ENCODE measurements at regions not wholly inside any gene's neighbourhood (a gene's known extent, or its start where the extent isn't known, plus 50 kb on each side); places are given as distances from the start of the nearest gene placed in this dataset.

DNA sequence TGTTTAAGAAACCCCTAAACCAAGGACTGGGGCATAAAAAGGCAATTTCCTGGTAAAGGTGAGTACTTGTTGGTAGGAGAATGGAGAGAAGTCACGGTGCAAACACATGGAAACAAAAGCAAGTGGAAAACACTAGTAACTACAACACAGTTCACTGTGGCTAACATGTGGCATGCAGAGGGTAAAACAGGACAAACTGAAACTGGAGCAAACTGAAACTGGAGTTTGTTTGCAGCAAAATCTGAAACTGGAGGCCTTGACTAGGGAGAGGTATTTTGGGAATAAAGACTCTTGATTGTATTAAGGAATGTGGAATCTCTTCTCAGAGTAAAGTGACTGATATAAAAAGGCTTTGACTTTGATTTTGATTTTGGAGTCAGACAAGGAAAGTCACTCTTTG lies 376.3 kb upstream of the PRMT6 start:
- no peak for DNase-seq (ENCODE audit: low read depth in 4 of 4, low spot score in 3 of 4)

DNA sequence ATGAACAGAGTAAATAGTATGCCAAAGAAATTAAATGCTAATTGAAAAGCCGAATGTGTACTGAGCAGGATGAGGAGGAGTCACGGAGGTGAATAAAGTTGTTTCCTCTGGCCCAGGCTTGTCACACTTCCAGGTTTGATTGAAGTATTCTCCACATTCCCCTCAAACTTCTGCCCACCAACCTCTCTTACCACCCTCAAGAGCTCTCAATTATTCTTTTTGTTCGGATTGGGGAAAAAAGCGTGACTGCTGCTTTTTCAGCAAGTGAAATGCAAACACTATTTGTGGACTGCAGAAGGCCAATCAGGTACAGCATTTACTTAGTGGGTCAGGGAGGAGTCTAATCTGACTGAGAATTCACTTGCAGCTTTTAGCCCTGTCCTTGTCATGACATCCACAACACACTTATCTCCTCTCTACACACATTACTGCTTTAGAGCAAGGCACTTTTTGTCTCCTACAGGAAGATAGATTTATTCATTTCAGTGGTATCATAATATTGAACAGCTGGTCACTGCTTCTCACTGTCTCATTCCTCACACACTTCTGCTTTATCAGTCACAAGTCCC lies 375.6 kb upstream of the PRMT6 start:
- no peak for DNase-seq (ENCODE audit: low read depth in 4 of 4, low spot score in 3 of 4)

DNA sequence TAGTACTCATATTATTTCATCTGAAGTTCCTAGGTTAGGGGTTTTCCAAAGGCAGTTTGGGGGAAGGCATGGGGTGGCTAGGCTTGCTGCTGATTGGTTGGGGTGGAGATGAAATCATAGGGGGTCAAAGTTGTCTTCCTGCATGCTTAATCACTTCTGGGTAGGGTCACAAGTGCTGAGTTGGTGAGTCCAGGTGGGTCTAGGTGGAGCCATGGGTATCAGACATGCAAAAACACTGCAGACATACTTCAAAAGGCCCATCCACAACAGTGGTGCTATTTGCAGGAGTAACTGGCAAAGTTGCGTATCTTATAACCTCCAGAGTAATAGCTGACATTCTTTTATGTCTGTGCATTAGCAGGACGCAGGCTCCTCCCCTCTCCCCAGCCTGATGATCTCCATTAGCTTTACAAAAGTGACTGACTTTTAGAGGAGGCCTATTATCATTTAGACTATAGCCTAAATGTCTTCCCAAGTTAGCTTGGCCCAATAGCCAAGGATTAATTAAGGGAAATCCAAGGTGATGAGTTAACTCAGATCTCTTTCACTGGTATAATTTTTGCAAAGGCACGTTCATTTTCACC lies 374.4 kb upstream of the PRMT6 start:
- DNase-seq (ENCODE audit: low read depth in 4 of 4, low spot score in 3 of 4): no peak

DNA sequence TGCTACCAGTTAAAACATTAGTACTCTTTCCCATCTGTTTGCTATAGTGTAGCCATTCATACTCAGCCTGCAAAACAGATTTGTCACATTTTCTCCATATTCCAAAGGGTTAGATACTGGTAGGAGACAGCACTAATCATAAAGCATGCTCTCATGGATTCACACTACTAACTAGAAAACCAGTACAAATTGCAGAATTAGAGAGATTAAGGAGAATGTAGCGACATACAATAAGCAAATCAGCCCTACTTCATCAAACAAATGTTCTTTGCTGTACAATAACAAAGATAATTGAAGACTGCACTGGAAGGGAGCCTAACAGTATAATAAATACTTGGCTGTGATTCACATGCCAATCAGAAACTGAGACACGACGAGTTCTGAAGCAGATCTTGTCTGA lies 368.0 kb upstream of the PRMT6 start:
- no peak for DNase-seq (ENCODE audit: low read depth in 4 of 4, low spot score in 3 of 4)

DNA sequence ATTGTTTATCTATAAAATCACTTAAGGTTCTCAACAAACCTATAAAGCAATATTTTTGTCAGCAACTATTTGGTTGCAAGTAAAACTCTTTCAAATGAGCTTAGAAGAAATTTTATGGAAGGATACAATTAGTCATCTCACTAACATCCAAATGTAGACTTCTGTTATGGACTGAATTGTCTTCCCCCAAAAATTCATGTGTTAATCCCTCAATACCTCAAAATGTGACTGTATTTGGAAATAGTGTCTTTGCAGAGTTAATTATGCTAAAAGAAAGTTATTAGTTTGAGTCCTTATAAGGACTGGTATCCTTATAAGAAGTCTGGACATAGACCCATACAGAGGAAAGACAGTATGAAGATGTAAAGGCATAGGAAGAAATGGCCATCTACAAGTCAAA lies 357.8 kb upstream of the PRMT6 start:
- DNase-seq (ENCODE audit: low read depth in 4 of 4, low spot score in 3 of 4): no peak

DNA sequence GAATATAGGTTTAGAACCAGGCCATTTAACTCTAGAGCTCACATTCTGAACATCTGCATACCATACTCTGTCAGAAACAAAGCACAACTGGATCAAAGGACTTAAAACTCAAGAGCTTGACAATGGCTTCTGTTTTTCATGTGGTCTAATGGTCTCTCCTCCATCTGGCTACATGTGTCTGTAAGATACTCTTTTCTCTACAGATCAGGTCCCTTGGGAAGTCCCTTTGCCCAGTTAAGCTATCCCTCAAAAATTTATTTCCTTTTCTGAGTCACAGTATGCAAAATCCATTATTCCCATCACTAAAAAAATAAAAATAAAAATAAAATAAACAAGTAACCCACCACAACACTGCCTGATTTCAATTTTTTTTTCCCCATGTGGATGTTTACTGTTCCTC lies 357.0 kb upstream of the PRMT6 start:
- no peak for DNase-seq (ENCODE audit: low read depth in 4 of 4, low spot score in 3 of 4)

DNA sequence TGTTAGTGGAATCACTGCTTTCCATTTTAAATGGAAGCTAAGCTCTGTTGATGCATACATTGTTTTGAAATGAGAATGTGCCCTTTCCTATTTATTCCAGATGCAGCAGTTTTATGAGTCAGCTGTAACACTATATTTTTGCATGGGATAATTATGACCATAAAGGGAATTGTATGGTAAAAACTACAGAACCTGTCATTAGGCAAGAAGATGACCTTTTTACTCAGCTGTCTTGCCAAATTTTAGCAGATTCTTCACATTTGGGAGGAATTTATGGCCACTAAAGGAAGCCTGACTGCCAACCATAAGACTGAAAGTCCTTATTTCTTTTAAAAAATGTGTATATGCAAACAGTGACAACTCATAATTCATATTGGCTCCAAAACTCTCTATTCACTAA lies 356.3 kb upstream of the PRMT6 start:
- no peak for DNase-seq (ENCODE audit: low read depth in 4 of 4, low spot score in 3 of 4)

DNA sequence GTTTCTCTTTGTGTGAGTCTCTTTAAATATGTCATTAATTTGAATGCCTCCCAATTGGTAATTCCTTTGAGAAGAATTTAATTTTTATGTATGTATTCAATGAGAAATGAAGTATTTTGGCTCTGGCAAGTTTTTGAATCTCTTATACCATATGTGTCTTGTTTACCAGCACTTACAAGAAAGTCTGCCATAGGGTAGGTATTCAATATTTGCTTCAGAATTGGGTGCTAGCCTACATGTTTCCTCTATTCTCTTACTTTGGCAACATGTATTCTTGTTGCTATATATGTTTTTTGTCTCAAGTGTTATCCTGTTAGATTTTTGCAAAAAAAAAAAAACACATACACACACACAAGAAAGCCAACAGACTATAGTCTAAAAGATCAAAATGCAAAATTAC lies 350.5 kb upstream of the PRMT6 start:
- no peak for DNase-seq (ENCODE audit: low read depth in 4 of 4, low spot score in 3 of 4)

DNA sequence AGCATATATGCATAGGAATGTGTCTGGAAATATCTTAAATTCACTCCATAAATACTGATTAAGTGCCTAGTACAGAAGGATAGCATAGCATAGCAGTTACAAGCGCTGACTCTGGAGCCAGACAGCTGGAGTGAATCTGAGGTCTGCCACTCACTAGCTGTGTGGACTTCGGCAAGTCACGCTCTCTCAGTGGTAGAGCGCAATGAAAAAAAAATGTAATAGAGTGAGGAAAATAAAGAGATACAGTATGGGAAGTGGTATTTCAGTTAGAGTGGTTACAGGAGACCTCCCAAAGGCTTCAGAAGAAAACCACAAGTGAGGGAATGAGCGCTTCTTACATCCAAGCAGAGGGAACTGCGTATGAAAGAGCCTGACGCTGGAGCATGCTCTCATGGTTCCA lies 338.9 kb upstream of the PRMT6 start:
- DNase-seq (ENCODE audit: low read depth in 4 of 4, low spot score in 3 of 4): no peak

DNA sequence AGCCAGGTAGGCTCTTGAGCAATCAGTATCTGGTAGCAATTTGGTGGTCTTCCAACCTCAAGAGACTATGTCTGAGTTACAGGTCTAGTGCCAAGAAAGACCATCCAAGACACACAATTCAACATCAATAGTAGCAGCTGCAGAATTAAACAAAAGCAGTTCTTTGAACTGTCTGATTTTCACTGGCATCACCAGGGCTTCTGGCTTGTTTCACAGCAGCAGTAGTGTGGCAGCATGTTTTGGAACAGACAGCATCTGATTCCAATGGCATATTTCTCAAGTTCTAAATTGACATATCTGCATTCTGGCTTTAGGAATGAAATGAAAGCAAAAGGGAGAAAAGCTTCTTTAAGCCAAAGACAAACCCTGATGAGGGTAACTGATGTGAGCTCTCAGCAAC lies 334.7 kb upstream of the PRMT6 start:
- DNase-seq (ENCODE audit: low read depth in 4 of 4, low spot score in 3 of 4): no peak

DNA sequence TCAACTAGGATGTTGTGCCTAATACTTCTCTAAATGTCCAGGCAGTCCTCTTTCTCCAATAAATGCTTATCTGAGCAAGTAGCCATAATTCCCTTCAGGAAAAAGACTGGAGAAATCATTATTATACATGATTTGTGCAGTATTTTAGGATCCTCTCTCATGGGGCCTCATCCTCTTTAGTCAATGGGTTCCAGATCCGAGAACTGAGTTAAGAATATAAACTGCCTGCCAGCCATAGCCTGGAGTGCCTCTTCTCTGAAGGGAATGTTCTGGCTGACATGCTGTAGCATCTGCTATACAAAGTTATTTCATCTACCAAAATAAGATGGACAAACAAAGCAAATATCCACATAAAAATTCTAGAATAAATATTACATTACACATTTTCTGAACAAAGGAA lies 334.0 kb upstream of the PRMT6 start:
- no peak for DNase-seq (ENCODE audit: low read depth in 4 of 4, low spot score in 3 of 4)

DNA sequence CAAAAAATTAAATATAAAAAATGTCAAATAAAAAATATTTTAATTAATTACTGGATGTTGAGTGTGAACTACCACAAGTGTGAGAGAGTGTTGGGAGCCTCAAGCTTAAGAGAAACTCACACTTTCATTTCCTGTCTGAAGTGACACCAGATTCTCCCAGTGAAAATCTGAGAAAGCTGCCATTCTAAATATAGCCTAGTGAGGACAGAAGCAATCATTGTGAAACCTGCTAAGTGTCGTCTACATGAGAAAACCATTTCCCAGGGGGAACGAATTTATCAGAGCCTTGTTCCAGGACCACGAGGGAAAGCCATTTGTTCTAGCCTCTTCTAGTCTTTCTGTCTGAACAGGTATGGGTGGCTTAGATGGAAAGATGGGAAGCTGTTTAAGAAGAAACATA lies 329.3 kb upstream of the PRMT6 start:
- DNase-seq (ENCODE audit: low read depth in 4 of 4, low spot score in 3 of 4): no peak

DNA sequence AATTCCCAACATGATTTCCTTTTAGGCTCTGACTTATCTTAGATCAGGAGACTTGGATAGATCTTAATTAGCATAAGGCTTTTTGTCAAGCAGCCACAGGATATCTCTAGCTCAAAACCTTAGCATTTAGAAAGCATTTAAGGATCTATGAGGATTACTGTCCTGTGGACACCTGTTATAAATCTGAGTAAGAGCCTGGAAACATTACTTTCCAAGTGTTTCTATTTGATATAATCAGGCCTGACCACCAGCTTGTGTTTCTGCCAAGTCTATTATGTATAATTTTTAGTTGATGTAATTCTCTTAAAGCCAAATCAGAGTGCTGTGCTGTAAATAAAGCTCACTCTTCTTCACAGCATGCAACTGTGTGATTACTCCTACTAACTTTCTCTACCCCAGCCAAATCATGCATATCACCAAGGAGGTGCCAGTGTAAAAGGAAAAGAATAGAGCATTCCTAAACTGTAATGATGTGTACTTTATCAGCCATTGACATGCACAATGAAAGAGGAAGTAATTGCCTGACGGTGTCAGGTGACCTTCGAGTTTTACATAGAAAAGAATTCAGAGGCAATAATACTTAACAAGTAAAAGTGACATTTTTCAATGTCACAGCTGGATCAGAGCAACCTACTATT lies 309.9 kb upstream of the PRMT6 start:
- DNase-seq (ENCODE audit: low read depth in 4 of 4, low spot score in 3 of 4): peak in 1 of 4 donors; percentile 3

DNA sequence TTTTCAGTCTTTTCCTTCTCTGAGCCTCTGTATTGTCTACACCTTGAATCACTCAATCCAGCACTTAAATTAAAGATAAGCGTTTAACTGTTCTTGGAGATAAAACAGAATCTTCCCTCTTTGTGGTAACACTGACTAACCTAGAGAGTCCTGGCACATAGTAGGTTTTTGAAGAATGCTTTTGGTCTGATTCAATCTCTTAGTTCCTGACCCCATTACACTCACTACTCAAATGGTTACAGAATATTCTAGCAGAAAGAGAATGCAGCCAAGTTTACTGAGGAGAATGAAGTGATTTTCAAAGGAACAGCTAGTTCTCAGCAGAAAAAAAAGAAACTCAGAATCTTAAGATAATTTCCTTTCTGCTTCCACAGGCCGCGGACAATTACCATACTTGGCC lies 309.2 kb upstream of the PRMT6 start:
- DNase-seq (ENCODE audit: low read depth in 4 of 4, low spot score in 3 of 4): no peak

DNA sequence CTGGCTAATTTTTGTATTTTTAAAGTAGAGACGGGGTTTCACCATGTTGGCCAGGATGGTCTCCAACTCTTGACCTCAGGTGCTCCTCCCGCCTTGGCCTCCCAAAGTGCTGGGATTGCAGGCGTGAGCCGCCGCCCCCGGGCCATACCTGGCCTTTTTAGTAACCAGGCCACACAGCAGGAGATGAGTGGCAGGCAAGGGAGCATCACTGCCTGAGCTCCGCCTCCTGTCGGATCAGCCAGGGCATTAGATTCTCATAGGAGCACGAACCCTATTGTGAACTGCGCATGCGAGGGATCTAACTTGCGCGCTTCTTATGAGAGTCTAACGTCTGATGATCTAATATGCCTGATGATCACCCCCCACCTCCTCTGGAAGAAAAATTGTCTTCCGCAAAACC lies 308.7 kb upstream of the PRMT6 start:
- no peak for DNase-seq (ENCODE audit: low read depth in 4 of 4, low spot score in 3 of 4)

DNA sequence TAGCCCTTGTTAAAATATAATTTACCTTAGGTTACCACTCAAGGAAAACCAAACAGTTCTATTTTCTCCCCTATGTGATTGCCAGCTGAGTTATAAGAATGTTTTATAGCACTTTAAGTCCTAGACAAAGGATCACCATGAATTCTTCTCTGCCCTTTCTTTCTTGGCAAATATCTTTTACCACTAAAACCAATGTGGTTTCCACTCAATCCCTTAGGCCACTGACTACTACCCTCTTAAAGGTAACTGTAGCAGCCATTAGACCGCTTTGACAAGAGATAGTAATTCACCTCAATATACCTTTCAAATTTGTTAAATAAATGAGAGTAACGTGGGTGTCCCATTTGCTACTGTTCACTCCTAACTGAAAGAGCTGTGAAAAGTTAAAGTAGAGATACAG lies 307.9 kb upstream of the PRMT6 start:
- no peak for DNase-seq (ENCODE audit: low read depth in 4 of 4, low spot score in 3 of 4)

DNA sequence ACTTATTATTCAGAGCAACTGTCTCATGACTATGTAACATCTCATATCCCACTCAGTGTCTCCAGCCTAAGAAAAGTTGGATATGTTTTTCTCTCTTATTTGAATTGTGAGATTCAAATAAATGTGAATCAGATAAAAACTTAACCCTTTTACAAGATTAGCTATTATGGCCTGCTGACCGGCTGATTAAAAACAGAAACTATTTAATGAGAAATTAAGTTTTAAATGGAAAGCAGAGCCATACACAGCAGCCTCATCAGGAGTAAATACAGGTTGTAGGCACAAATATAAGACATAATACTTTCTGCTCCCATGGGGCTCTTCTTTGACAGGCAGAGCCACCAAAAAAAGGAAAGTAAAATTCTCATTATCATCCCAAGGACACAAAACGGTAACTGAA lies 307.0 kb upstream of the PRMT6 start:
- no peak for DNase-seq (ENCODE audit: low read depth in 4 of 4, low spot score in 3 of 4)

DNA sequence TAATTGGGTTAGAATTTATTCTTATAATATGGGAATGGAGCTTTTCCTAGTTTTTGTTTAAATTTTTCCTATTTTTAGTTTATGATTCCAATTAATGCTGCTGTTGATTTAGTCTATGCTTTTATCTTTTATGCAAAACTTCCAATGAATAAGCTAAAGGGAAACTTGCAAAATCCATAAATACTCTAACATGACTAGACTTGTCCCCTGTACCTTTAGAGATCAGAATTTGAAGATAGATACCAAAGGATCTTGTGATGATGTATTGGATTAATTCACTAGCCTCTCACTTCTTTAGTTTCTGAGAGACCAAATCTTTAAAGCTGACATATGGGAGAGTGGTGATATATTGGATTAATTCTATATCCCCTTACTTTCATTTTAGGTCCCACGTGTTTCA lies 306.6 kb upstream of the PRMT6 start:
- no peak for DNase-seq (ENCODE audit: low read depth in 4 of 4, low spot score in 3 of 4)

DNA sequence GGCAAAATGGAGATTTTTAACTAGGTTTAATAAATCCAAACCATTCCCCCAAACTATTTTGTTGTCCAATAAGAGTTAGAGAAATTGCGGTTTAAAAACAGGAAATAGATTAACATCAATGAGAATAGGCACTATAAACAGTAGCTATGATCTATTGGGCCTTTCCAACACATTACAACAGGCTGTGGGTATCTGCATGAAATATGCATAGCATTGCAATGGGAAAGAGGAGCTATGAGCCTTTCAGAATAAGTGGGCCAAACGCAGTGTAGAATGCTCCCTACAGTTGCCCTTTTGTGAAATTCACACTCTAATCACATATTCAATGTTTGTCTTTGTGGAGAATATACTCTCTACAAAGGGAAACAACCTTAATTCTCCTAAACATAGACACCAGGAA lies 305.5 kb upstream of the PRMT6 start:
- DNase-seq (ENCODE audit: low read depth in 4 of 4, low spot score in 3 of 4): no peak

DNA sequence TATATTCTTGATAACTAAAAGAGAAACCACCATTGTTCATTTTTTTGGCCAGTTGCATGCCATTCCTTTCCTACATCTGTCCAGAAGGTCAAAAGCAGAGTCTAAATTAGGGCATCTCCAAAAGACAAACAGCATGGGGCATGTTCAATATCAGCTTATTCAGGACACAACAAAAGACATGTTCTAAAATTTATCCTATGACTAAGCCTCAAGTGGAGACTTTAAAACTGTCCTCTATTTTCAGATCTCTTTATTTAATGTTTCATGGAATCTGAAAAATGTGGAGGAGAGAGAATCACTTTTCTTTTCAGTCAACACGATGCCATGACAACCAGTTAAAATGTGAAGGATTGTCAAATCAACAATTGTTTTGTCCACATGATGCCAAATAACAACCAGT lies 303.4 kb upstream of the PRMT6 start:
- no peak for DNase-seq (ENCODE audit: low read depth in 4 of 4, low spot score in 3 of 4)

DNA sequence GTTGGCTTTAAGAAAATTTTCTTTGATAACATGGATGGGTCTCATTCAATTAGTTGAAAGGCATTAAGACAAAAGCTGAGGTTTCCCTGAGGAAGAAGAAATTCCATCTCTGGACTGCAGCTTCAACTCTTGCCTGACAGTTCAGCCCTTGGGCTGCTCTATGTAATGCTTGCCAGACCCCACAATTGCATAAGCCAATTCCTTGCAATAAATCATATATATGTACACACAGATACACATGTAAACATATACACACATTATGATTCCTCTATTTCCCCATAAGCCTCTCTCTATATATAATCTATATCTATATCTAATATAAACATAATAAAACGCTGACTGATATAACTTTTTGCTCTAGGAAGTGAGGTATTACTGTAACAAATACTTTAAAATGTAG lies 301.5 kb upstream of the PRMT6 start:
- DNase-seq (ENCODE audit: low read depth in 4 of 4, low spot score in 3 of 4): no peak

DNA sequence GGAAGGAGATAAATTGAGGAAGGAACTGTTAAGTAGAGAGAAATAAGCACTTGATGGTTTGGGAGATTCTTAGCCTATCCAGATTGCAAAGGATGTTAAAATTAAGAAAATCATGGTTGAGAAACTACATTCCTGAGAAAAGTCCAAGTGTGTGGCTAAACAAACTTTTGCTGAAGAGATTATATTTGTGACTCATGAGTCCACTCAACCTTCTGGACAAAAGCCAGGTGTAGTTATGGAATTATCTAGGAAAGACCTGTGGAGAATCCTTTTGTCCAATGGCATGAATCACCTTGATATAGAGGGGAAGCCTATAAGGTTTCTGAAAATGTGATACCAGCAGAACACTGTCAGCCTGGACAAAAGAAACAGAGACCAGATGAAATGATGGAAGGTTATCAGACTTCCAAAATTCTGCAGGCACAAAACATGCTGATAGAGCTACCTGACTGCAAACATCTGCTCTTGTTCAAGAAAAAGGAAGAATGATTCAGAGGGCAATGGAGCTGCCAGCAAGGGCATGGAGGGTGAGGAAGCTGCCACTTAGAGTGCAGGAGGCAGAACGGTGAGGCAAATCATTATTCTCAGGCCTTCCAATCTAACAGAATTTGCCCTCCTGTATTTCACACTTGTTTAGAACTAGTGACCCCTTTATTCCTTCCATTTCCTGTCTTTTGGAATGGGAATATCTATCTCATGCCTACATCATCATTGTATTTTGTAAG lies 300.6 kb upstream of the PRMT6 start:
- no peak for DNase-seq (ENCODE audit: low read depth in 4 of 4, low spot score in 3 of 4)

Measured in left renal pelvis (tissue), 4 donors.